ENCODE measurements at regions not wholly inside any gene's neighbourhood (a gene's known extent, or its start where the extent isn't known, plus 50 kb on each side); places are given as distances from the start of the nearest gene placed in this dataset.

- FAIRE-seq (no peak), ATAC-seq (no peak), DNase-seq (no peak)
- Histone ChIP-seq H3K9me3 (no peaks in the 10 kb centered on the region), H3K4me1 (no peaks in the 10 kb centered on the region), H3K27ac (no peak overlapping the region), H3K27me3 (no peaks in the 10 kb centered on the region), H3K36me3 (no peaks in the 10 kb centered on the region), H3K4me3 (no peak overlapping the region)
- intact Hi-C loops (cut with DNase I): no loop called here
- TF ChIP-seq CTCF (IDR thresholded peaks at IDR 0.05): no peak
- 55 to 56% methylated on average over 2 of the region's 2 CpGs for WGBS, 2 donors
Observed at GRCh38 chr9:87081503-87081902, 134.2 kb upstream of the GAS1 start.

GRCh38 chr9:87083986-87084385 is 136.7 kb upstream of the GAS1 start:
- no peaks in the 10 kb centered on the region for H3K4me1 ChIP-seq
- no peaks in the 10 kb centered on the region for H3K27me3 ChIP-seq
- H3K9me3 ChIP-seq: no peaks in the 10 kb centered on the region
- no peak for ATAC-seq
- no peak for TF ChIP-seq CTCF (IDR thresholded peaks at IDR 0.05)
- intact Hi-C loops (cut with DNase I): no loop called here
- DNase-seq: peak in 1 of 6 donors; percentile 34
- H3K36me3 ChIP-seq: no peaks in the 10 kb centered on the region
- FAIRE-seq: no peak
- no peak overlapping the region for H3K4me3 ChIP-seq
- whole genome bisulfite sequencing, 2 donors: 93 to 96% methylated on average over 13 of the region's 13 CpGs
- H3K27ac ChIP-seq: no peak overlapping the region

- H3K9me3 ChIP-seq: no peaks in the 10 kb centered on the region
- no peak overlapping the region for H3K27ac ChIP-seq
- peak in 1 of 6 donors; percentile 35 for DNase-seq
- H3K36me3 ChIP-seq: no peaks in the 10 kb centered on the region
- TF ChIP-seq CTCF (IDR thresholded peaks at IDR 0.05): no peak
- H3K27me3 ChIP-seq: no peaks in the 10 kb centered on the region
- intact Hi-C loops (cut with DNase I): no loop called here
- H3K4me3 ChIP-seq: no peak overlapping the region
- no peaks in the 10 kb centered on the region for H3K4me1 ChIP-seq
- 93 to 97% methylated on average over 12 of the region's 12 CpGs for WGBS, 2 donors
- no peak for ATAC-seq
- FAIRE-seq: no peak
Observed at GRCh38 chr9:87084407-87084806, 137.1 kb upstream of the GAS1 start.

GRCh38 chr9:87085073-87085472 is 137.8 kb upstream of the GAS1 start:
- no peak for ATAC-seq
- no peaks in the 10 kb centered on the region for H3K36me3 ChIP-seq
- intact Hi-C loops (cut with DNase I): no loop called here
- no peaks in the 10 kb centered on the region for H3K9me3 ChIP-seq
- FAIRE-seq: no peak
- TF ChIP-seq CTCF (IDR thresholded peaks at IDR 0.05): no peak
- no peaks in the 10 kb centered on the region for H3K27me3 ChIP-seq
- no peak for DNase-seq
- no peak overlapping the region for H3K27ac ChIP-seq
- WGBS, 2 donors: 88 to 94% methylated on average over 27 of the region's 27 CpGs
- H3K4me1 ChIP-seq: no peaks in the 10 kb centered on the region
- no peak overlapping the region for H3K4me3 ChIP-seq

- intact Hi-C loops (cut with DNase I): no loop called here
- H3K36me3 ChIP-seq: no peaks in the 10 kb centered on the region
- ATAC-seq (no peak), FAIRE-seq (no peak), DNase-seq (no peak)
- no peaks in the 10 kb centered on the region for H3K9me3 ChIP-seq
- WGBS, 2 donors: 79 to 81% methylated on average over 9 of the region's 9 CpGs
- no peak for TF ChIP-seq CTCF (IDR thresholded peaks at IDR 0.05)
- H3K4me1 ChIP-seq: no peaks in the 10 kb centered on the region
- H3K27ac ChIP-seq: no peak overlapping the region
- no peak overlapping the region for H3K4me3 ChIP-seq
- no peaks in the 10 kb centered on the region for H3K27me3 ChIP-seq
Observed at GRCh38 chr9:87085521-87085920, 138.2 kb upstream of the GAS1 start.

Data from pancreas (tissue), 10 donors.